ENCODE measurements at regions not wholly inside any gene's neighbourhood (a gene's known extent, or its start where the extent isn't known, plus 50 kb on each side); places are given as distances from the start of the nearest gene placed in this dataset.
"Not testable (repeated sequence)": the region's sequence is repeated elsewhere in the genome, so short reads cannot be mapped to it uniquely, and the experiment has no call there.

GRCh38 chr5:91917037-91917814 lies 534.1 kb upstream of the ARRDC3 start:
- TF ChIP-seq CTCF (IDR thresholded peaks at IDR 0.05; ENCODE audit: extremely low read depth in 1 of 2, insufficient read depth in 1 of 2, low read depth in 1 of 2, low read length in 2 of 2); MYC (IDR thresholded peaks at IDR 0.05; ENCODE audit: low read depth, low read length); POLR2AphosphoS5 (IDR thresholded peaks at IDR 0.05; ENCODE audit: insufficient read depth, low read depth, low read length); EZH2 (IDR thresholded peaks at IDR 0.05; ENCODE audit: borderline replicate concordance, low read depth, low read length, severe bottlenecking); FOS (IDR thresholded peaks at IDR 0.05; ENCODE audit: borderline replicate concordance, insufficient read depth, low read length); POLR2A (IDR thresholded peaks at IDR 0.05; ENCODE audit: low read depth, low read length): not testable (repeated sequence)

Data from endothelial cell of umbilical vein (primary cell).